ENCODE measurements at regions not wholly inside any gene's neighbourhood (a gene's known extent, or its start where the extent isn't known, plus 50 kb on each side); places are given as distances from the start of the nearest gene placed in this dataset.

- no peaks in the 10 kb centered on the region for H3K4me1 ChIP-seq (ENCODE audit: control insufficient read depth in 3 of 3, insufficient read depth in 2 of 3, low read depth in 1 of 3, low read length in 2 of 3)
- H3K4me3 ChIP-seq (ENCODE audit: low read depth in 1 of 3, low read length in 3 of 3): no peak overlapping the region
- FAIRE-seq (no peak), DNase-seq (no peak)
- no peaks in the 10 kb centered on the region for H3K36me3 ChIP-seq (ENCODE audit: control insufficient read depth in 3 of 3, insufficient read depth in 2 of 3, low read depth in 1 of 3, low read length in 3 of 3)
- no peak overlapping the region for H3K27ac ChIP-seq (ENCODE audit: low read depth in 1 of 3, low read length in 2 of 3)
- no peaks in the 10 kb centered on the region for H3K9me3 ChIP-seq (ENCODE audit: control insufficient read depth in 2 of 2, insufficient read depth in 1 of 2, low read depth in 1 of 2, low read length in 1 of 2)
- 92 to 95% (median 94%) methylated on average over 8 of the region's 8 CpGs for WGBS, 3 donors
- H3K27me3 ChIP-seq (ENCODE audit: control insufficient read depth in 3 of 3, insufficient read depth in 3 of 3, low read length in 3 of 3): no peaks in the 10 kb centered on the region
Measured at GRCh38 chr13:92938486-92939020, 288.1 kb upstream of the GPC6 start.

GRCh38 chr13:92941167-92941566, 285.4 kb upstream of the GPC6 start:
- Histone ChIP-seq H3K9me3 (ENCODE audit: control insufficient read depth in 2 of 2, insufficient read depth in 1 of 2, low read depth in 1 of 2, low read length in 1 of 2) (no peaks in the 10 kb centered on the region), H3K4me3 (ENCODE audit: low read depth in 1 of 3, low read length in 3 of 3) (no peak overlapping the region), H3K36me3 (ENCODE audit: control insufficient read depth in 3 of 3, insufficient read depth in 2 of 3, low read depth in 1 of 3, low read length in 3 of 3) (no peaks in the 10 kb centered on the region), H3K27me3 (ENCODE audit: control insufficient read depth in 3 of 3, insufficient read depth in 3 of 3, low read length in 3 of 3) (no peaks in the 10 kb centered on the region), H3K27ac (ENCODE audit: low read depth in 1 of 3, low read length in 2 of 3) (no peak overlapping the region), H3K4me1 (ENCODE audit: control insufficient read depth in 3 of 3, insufficient read depth in 2 of 3, low read depth in 1 of 3, low read length in 2 of 3) (no peaks in the 10 kb centered on the region)
- DNase-seq (no peak), FAIRE-seq (no peak)

- H3K9me3 ChIP-seq (ENCODE audit: control insufficient read depth in 2 of 2, insufficient read depth in 1 of 2, low read depth in 1 of 2, low read length in 1 of 2): no peaks in the 10 kb centered on the region
- FAIRE-seq (no peak), DNase-seq (no peak)
- H3K4me1 ChIP-seq (ENCODE audit: control insufficient read depth in 3 of 3, insufficient read depth in 2 of 3, low read depth in 1 of 3, low read length in 2 of 3): no peaks in the 10 kb centered on the region
- H3K4me3 ChIP-seq (ENCODE audit: low read depth in 1 of 3, low read length in 3 of 3): no peak overlapping the region
- H3K27me3 ChIP-seq (ENCODE audit: control insufficient read depth in 3 of 3, insufficient read depth in 3 of 3, low read length in 3 of 3): no peaks in the 10 kb centered on the region
- no peak overlapping the region for H3K27ac ChIP-seq (ENCODE audit: low read depth in 1 of 3, low read length in 2 of 3)
- WGBS, 3 donors: 65 to 79% (median 69%) methylated on average over 2 of the region's 2 CpGs
- no peaks in the 10 kb centered on the region for H3K36me3 ChIP-seq (ENCODE audit: control insufficient read depth in 3 of 3, insufficient read depth in 2 of 3, low read depth in 1 of 3, low read length in 3 of 3)
Measured at GRCh38 chr13:92947770-92948434, 278.7 kb upstream of the GPC6 start.

GRCh38 chr13:92950771-92951170, 275.8 kb upstream of the GPC6 start:
- WGBS, 3 donors: 84 to 87% (median 87%) methylated on average over 2 of the region's 2 CpGs
- Histone ChIP-seq H3K4me1 (ENCODE audit: control insufficient read depth in 3 of 3, insufficient read depth in 2 of 3, low read depth in 1 of 3, low read length in 2 of 3) (no peaks in the 10 kb centered on the region), H3K27ac (ENCODE audit: low read depth in 1 of 3, low read length in 2 of 3) (no peak overlapping the region), H3K36me3 (ENCODE audit: control insufficient read depth in 3 of 3, insufficient read depth in 2 of 3, low read depth in 1 of 3, low read length in 3 of 3) (no peaks in the 10 kb centered on the region), H3K9me3 (ENCODE audit: control insufficient read depth in 2 of 2, insufficient read depth in 1 of 2, low read depth in 1 of 2, low read length in 1 of 2) (no peaks in the 10 kb centered on the region), H3K4me3 (ENCODE audit: low read depth in 1 of 3, low read length in 3 of 3) (no peak overlapping the region), H3K27me3 (ENCODE audit: control insufficient read depth in 3 of 3, insufficient read depth in 3 of 3, low read length in 3 of 3) (no peaks in the 10 kb centered on the region)
- DNase-seq (no peak), FAIRE-seq (no peak)

GRCh38 chr13:92951273-92951890, 275.2 kb upstream of the GPC6 start:
- H3K4me3 ChIP-seq (ENCODE audit: low read depth in 1 of 3, low read length in 3 of 3): no peak overlapping the region
- H3K4me1 ChIP-seq (ENCODE audit: control insufficient read depth in 3 of 3, insufficient read depth in 2 of 3, low read depth in 1 of 3, low read length in 2 of 3): no peaks in the 10 kb centered on the region
- no peak overlapping the region for H3K27ac ChIP-seq (ENCODE audit: low read depth in 1 of 3, low read length in 2 of 3)
- DNase-seq (no peak), FAIRE-seq (no peak)
- H3K9me3 ChIP-seq (ENCODE audit: control insufficient read depth in 2 of 2, insufficient read depth in 1 of 2, low read depth in 1 of 2, low read length in 1 of 2): no peaks in the 10 kb centered on the region
- WGBS, 3 donors: 79 to 82% (median 80%) methylated on average over 7 of the region's 7 CpGs
- no peaks in the 10 kb centered on the region for H3K36me3 ChIP-seq (ENCODE audit: control insufficient read depth in 3 of 3, insufficient read depth in 2 of 3, low read depth in 1 of 3, low read length in 3 of 3)
- no peaks in the 10 kb centered on the region for H3K27me3 ChIP-seq (ENCODE audit: control insufficient read depth in 3 of 3, insufficient read depth in 3 of 3, low read length in 3 of 3)

- no peak for DNase-seq
- no peaks in the 10 kb centered on the region for H3K36me3 ChIP-seq (ENCODE audit: control insufficient read depth in 3 of 3, insufficient read depth in 2 of 3, low read depth in 1 of 3, low read length in 3 of 3)
- WGBS, 3 donors: 59 to 70% (median 64%) methylated on average over 4 of the region's 4 CpGs
- H3K9me3 ChIP-seq (ENCODE audit: control insufficient read depth in 2 of 2, insufficient read depth in 1 of 2, low read depth in 1 of 2, low read length in 1 of 2): no peaks in the 10 kb centered on the region
- FAIRE-seq: no peak
- H3K27me3 ChIP-seq (ENCODE audit: control insufficient read depth in 3 of 3, insufficient read depth in 3 of 3, low read length in 3 of 3): no peaks in the 10 kb centered on the region
- no peak overlapping the region for H3K27ac ChIP-seq (ENCODE audit: low read depth in 1 of 3, low read length in 2 of 3)
- no peak overlapping the region for H3K4me3 ChIP-seq (ENCODE audit: low read depth in 1 of 3, low read length in 3 of 3)
- no peaks in the 10 kb centered on the region for H3K4me1 ChIP-seq (ENCODE audit: control insufficient read depth in 3 of 3, insufficient read depth in 2 of 3, low read depth in 1 of 3, low read length in 2 of 3)
Measured at GRCh38 chr13:92952161-92952560, 274.4 kb upstream of the GPC6 start.

- no peak for DNase-seq
- H3K36me3 ChIP-seq (ENCODE audit: control insufficient read depth in 3 of 3, insufficient read depth in 2 of 3, low read depth in 1 of 3, low read length in 3 of 3): no peaks in the 10 kb centered on the region
- no peak overlapping the region for H3K27ac ChIP-seq (ENCODE audit: low read depth in 1 of 3, low read length in 2 of 3)
- WGBS, 3 donors: 73 to 91% (median 89%) methylated on average over 5 of the region's 5 CpGs
- peaks cover 0 to 1% of the 10 kb centered on the region in 2 donors for H3K9me3 ChIP-seq (ENCODE audit: control insufficient read depth in 2 of 2, insufficient read depth in 1 of 2, low read depth in 1 of 2, low read length in 1 of 2)
- FAIRE-seq: no peak
- H3K4me1 ChIP-seq (ENCODE audit: control insufficient read depth in 3 of 3, insufficient read depth in 2 of 3, low read depth in 1 of 3, low read length in 2 of 3): no peaks in the 10 kb centered on the region
- no peak overlapping the region for H3K4me3 ChIP-seq (ENCODE audit: low read depth in 1 of 3, low read length in 3 of 3)
- H3K27me3 ChIP-seq (ENCODE audit: control insufficient read depth in 3 of 3, insufficient read depth in 3 of 3, low read length in 3 of 3): no peaks in the 10 kb centered on the region
Measured at GRCh38 chr13:92954746-92955145, 271.9 kb upstream of the GPC6 start.

- Histone ChIP-seq H3K36me3 (ENCODE audit: control insufficient read depth in 3 of 3, insufficient read depth in 2 of 3, low read depth in 1 of 3, low read length in 3 of 3) (no peaks in the 10 kb centered on the region), H3K4me1 (ENCODE audit: control insufficient read depth in 3 of 3, insufficient read depth in 2 of 3, low read depth in 1 of 3, low read length in 2 of 3) (no peaks in the 10 kb centered on the region), H3K27me3 (ENCODE audit: control insufficient read depth in 3 of 3, insufficient read depth in 3 of 3, low read length in 3 of 3) (no peaks in the 10 kb centered on the region), H3K9me3 (ENCODE audit: control insufficient read depth in 2 of 2, insufficient read depth in 1 of 2, low read depth in 1 of 2, low read length in 1 of 2) (peaks cover 0 to 16% of the 10 kb centered on the region in 2 donors), H3K27ac (ENCODE audit: low read depth in 1 of 3, low read length in 2 of 3) (no peak overlapping the region), H3K4me3 (ENCODE audit: low read depth in 1 of 3, low read length in 3 of 3) (no peak overlapping the region)
- 86 to 93% (median 92%) methylated on average over 8 of the region's 8 CpGs for WGBS, 3 donors
- FAIRE-seq (no peak), DNase-seq (no peak)
Measured at GRCh38 chr13:92959790-92960189, 266.8 kb upstream of the GPC6 start.

GRCh38 chr13:92963029-92963428, 263.6 kb upstream of the GPC6 start:
- no peak overlapping the region for H3K27ac ChIP-seq (ENCODE audit: low read depth in 1 of 3, low read length in 2 of 3)
- H3K36me3 ChIP-seq (ENCODE audit: control insufficient read depth in 3 of 3, insufficient read depth in 2 of 3, low read depth in 1 of 3, low read length in 3 of 3): no peaks in the 10 kb centered on the region
- no peak for DNase-seq
- no peak overlapping the region for H3K4me3 ChIP-seq (ENCODE audit: low read depth in 1 of 3, low read length in 3 of 3)
- 86 to 94% (median 94%) methylated on average over 1 of the region's 1 CpG for WGBS, 3 donors
- H3K27me3 ChIP-seq (ENCODE audit: control insufficient read depth in 3 of 3, insufficient read depth in 3 of 3, low read length in 3 of 3): no peaks in the 10 kb centered on the region
- FAIRE-seq: no peak
- peaks cover 0 to 16% of the 10 kb centered on the region in 2 donors for H3K9me3 ChIP-seq (ENCODE audit: control insufficient read depth in 2 of 2, insufficient read depth in 1 of 2, low read depth in 1 of 2, low read length in 1 of 2)
- H3K4me1 ChIP-seq (ENCODE audit: control insufficient read depth in 3 of 3, insufficient read depth in 2 of 3, low read depth in 1 of 3, low read length in 2 of 3): no peaks in the 10 kb centered on the region

Measured in small intestine (tissue), 7 donors.